ENCODE measurements at regions not wholly inside any gene's neighbourhood (a gene's known extent, or its start where the extent isn't known, plus 50 kb on each side); places are given as distances from the start of the nearest gene placed in this dataset.

DNA sequence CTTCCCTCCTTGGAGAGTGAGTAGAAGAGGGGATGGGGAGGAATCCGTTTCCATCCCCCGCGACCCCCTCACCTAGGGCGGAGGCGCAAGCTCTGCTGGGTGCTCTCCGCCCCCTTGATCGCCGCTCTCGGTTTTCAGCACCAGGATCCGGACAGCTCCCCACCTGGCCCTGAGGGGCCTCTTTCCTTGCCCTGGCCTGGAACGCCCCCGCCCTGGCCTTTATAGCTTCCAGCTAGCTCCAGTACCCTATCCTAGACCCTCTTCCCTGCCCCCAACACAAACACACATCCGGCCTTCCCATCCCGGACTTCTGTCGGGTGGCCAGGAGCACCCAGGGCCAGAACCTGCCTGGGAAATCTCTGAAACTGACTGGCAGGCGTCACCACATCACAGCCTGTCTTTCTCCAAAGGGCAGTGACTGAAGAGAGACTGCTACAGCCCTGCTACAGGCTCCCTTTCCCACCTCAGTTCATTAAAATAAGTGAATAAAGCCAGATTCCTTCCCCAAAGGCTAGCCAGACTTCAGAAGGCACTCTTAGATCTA lies 72.3 kb upstream of the LEP start:
- no peak for ATAC-seq

- no peak for ATAC-seq
Measured at GRCh38 chr7:128170461-128170860, 70.6 kb upstream of the LEP start.

- no peak for ATAC-seq
Measured at GRCh38 chr7:128171342-128171918, 69.6 kb upstream of the LEP start.

GRCh38 chr7:128172151-128172550 lies 68.9 kb upstream of the LEP start:
- no peak for ATAC-seq

DNA sequence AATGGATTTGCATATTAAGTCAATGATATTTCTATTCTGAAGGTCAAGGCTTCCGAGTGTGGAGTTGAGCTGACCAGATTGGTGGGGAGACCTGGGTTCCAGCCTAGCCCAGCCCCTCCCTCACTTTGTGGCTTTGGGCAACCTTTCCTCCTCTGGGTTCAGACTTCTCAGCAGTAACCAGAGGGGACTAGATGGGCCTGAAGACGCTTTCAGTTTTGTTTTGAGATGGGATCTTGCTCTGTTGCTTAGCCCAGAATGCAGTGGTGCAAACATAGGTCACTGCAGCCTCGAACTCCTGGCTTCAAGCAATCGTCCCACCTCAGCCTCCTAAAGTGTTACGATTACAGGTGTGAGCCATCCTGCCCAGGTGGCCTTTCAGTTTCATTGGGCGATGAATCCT lies 68.1 kb upstream of the LEP start:
- ATAC-seq: peak in 1 of 2 donors; percentile 27

GRCh38 chr7:128174386-128174785 lies 66.7 kb upstream of the LEP start:
- ATAC-seq: no peak

DNA sequence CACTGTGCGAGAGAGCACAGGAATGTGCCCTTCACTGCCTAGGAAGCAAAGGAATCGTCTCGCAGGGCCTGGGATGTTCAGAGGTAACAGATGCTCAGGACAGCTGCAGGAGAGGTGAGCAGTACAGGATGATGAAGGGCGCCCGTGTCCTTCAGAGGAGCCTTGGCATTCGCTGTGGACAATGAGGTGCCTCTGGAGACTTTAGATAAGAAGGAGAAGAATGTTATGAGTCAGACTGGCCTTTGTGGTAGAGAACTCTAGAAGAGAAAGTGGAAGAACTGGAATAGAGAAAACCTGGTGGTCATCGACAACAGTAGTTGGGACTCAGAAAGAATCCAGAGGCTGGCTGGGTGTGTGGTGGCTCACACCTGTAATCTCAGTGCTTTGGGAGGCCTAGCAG lies 64.4 kb upstream of the LEP start:
- ATAC-seq: no peak

DNA sequence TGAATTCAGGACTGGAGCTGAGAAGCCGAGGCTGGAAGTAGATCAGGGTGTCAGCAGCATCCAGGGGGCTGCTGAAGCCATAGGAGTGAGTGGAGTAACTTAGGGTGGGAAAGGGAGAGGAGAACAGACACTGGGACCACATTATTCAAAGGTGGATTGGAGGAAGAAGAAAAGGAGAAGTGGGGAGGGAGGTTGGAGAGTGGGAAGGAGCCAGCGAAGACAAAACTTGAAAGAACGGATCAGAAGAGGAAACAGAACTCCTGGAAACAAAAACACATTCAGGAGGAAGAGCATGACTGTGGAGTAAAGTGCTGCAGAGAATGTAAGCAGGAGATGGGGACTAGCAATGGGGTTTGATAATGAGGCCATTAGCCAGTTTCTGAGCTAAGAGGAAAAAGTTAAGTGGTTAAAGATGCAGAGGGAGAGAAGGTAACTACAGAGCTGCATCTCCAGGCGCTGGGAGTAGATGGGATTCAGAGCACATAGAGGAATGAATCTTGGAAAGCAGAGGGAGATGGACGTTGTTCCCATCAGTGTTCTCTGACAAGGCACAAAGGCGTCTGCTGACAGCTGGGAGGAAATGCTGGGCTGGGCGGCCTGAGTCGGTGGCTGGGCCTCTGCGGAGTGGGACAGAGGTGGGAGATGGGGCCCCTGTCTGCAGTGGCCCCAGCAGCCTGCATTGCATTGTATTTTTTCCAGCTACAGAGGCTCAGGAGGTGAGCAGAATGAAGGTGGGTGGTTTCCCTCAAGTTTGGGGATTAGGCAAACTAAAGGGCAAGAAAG lies 63.1 kb upstream of the LEP start:
- ATAC-seq: no peak

DNA sequence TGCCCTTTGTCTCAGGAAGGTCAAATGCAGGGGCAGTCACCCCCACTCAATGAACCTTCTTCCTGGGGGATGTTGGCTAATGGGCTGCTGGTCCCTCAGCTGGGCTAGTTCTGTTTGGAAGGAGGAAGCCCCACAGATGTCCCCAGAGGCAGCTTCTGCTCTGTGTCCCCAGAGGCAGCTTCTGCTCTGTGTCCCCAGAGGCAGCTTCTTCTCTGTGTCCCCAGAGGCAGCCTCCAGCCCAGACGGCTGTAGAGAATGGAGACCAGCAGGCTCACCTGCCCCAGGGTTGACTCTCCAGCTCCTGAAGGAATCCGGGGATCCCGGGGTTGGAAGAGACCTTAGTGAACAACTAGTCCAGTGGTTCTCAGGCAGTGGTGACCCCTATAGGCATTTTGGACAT lies 62.5 kb upstream of the LEP start:
- ATAC-seq: no peak

DNA sequence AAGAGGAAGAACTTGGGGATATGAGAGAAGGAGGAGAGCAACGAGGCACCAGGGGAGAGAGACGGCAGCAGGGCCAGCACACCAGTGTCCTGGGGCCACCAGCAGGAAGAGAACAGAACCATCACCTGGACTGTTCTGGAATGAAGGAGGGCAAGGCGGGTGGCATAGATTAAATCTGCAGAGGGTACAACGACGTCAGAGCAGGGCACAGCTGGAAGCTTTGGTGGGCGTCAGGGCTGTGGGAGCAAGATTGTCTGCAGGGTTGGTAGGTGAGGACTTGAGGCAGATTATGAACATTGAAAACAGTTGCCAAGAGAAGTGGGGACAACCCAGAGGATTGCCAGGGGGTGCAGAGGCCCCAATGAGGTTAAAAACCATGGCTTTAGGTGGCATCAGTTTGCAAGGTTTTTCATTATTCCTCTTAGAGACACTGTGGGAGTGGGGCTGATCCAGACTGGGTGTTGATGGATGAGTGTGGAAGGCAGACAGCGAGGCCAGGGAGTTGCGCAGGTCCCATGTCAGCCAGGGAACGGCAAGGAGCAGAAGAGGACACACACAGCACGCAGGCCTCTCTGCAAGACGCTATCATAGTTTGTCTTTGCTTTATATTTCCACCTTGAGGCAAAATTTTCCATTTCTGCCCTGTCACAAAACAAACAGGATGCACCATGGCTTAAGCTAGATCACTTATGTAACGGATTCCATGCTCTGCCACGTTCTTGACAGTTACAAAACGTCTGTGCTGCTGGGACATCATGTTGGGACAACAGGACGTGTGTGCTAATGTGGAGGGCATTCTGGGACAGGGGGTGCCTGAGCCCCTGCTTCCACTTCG lies 52.5 kb upstream of the LEP start:
- ATAC-seq: no peak

GRCh38 chr7:128189231-128189930 lies 51.7 kb upstream of the LEP start:
- ATAC-seq: no peak

GRCh38 chr7:128190051-128190647 lies 50.9 kb upstream of the LEP start:
- no peak for ATAC-seq

GRCh38 chr7:128191136-128191844 lies 49.8 kb upstream of the LEP start:
- no peak for ATAC-seq

All from activated CD4-positive, CD25-positive, alpha-beta regulatory T cell treated with anti-CD3 and anti-CD28 coated beads, Interleukin-2, amount 50 U/mL, for 24 hours (primary cell).